Sigmoid colon (tissue), 6 donors: ENCODE measurements at regions not wholly inside any gene's neighbourhood (a gene's known extent, or its start where the extent isn't known, plus 50 kb on each side); places are given as distances from the start of the nearest gene placed in this dataset.

Experiments used
- DNase-seq: peaks from one replicate; pipeline ENCODE4 v3.0.0-alpha.2; 2019
- H3K27ac ChIP-seq, 4 donors: fragments of 200-600 bp; sonication (generic); one replicate each; pipeline ENCODE4 v1.5.1; 2016 to 2019; ENCODE audit warnings: mild to moderate bottlenecking in 1 of 4
- H3K27me3 ChIP-seq, 3 donors: fragments of 200-600 bp; sonication (generic); one replicate each; pipeline ENCODE4 v1.5.1; 2019; ENCODE audit warnings: mild to moderate bottlenecking in 1 of 3
- H3K36me3 ChIP-seq, 4 donors: fragments of 200-600 bp; sonication (generic); one replicate each; pipeline ENCODE4 v1.5.1; 2016 to 2019
- H3K4me1 ChIP-seq, 4 donors: fragments of 200-600 bp; sonication (generic); one replicate each; pipeline ENCODE4 v1.5.1; 2017 to 2019
- H3K4me3 ChIP-seq, 4 donors: fragments of 200-600 bp; sonication (generic); one replicate each; pipeline ENCODE4 v1.5.1; 2017 to 2019; ENCODE audit warnings: mild to moderate bottlenecking in 2 of 4, moderate library complexity in 1 of 4
- H3K9me3 ChIP-seq, 4 donors: fragments of 200-600 bp in 3 of 4; sonication (generic) in 3 of 4; one replicate each; pipeline versions ENCODE4 v1.5.1 to v1.6.1; 2013 to 2019
- CTCF ChIP-seq, 4 experiments: fragments of 450-650 bp in 3 of 4; fragments of 200-600 bp in 1 of 4; IDR thresholded peaks; one replicate each; pipeline ENCODE4 v1.5.1; 2016 to 2019; ENCODE audit warnings: antibody characterized with exemption in 4 of 4, mild to moderate bottlenecking in 3 of 4, moderate library complexity in 2 of 4
- EP300 ChIP-seq, 4 donors: sonication (generic); formaldehyde crosslinking; IDR thresholded peaks; one replicate each; pipeline ENCODE4 v1.6.1; 2017; ENCODE audit warnings: antibody characterized with exemption in 4 of 4
- POLR2A ChIP-seq, 2 donors: fragments of 450-650 bp; IDR thresholded peaks; one replicate each; pipeline ENCODE4 v1.6.1; 2016; ENCODE audit warnings: antibody characterized with exemption in 2 of 2, mild to moderate bottlenecking in 2 of 2, moderate library complexity in 2 of 2
- POLR2AphosphoS5 ChIP-seq, 4 donors: sonication (generic); formaldehyde crosslinking; IDR thresholded peaks; one replicate each; pipeline ENCODE4 v1.6.1; 2017; ENCODE audit warnings: antibody characterized with exemption in 4 of 4
- WGBS, 2 donors: extraction: QIAGEN DNeasy Blood & Tissue Kit; methylation state at CpG; one replicate each; pipeline ENCODE4 v1.1.7; 2013; 5-methylcytosine and 5-hydroxymethylcytosine counted together
- intact Hi-C: fragments of 100-400 bp; cut with DNase I; formaldehyde crosslinking; loops from one replicate; pipeline ENCODE4 v1.15.1; 2023
- donor health status: healthy with polysubstance abuse.
- donor health status: healthy.

GRCh38 chr11:127247261-127247851, 246.8 kb upstream of the KIRREL3 start:
- Histone ChIP-seq H3K4me1 (no peaks in the 10 kb centered on the region), H3K27me3 (no peaks in the 10 kb centered on the region), H3K36me3 (no peaks in the 10 kb centered on the region), H3K27ac (no peak overlapping the region), H3K9me3 (no peaks in the 10 kb centered on the region), H3K4me3 (no peak overlapping the region)
- intact Hi-C loops = no loop called here
- TF ChIP-seq POLR2A (IDR thresholded peaks at IDR 0.05) (no peak), POLR2AphosphoS5 (IDR thresholded peaks at IDR 0.05) (no peak), CTCF (IDR thresholded peaks at IDR 0.05) (no peak), EP300 (IDR thresholded peaks at IDR 0.05) (no peak)
- 33 to 68% methylated on average over 7 of the region's 7 CpGs for WGBS, 2 donors
- no peak for DNase-seq

- no peak for DNase-seq
- no peaks in the 10 kb centered on the region for H3K4me1 ChIP-seq
- no peak overlapping the region for H3K27ac ChIP-seq
- no peak overlapping the region for H3K4me3 ChIP-seq
- intact Hi-C loops = no loop called here
- no peaks in the 10 kb centered on the region for H3K9me3 ChIP-seq
- H3K36me3 ChIP-seq = no peaks in the 10 kb centered on the region
- WGBS, 2 donors = 56 to 79% methylated on average over 2 of the region's 2 CpGs
- TF ChIP-seq POLR2A (IDR thresholded peaks at IDR 0.05) = no peak
- no peak for TF ChIP-seq POLR2AphosphoS5 (IDR thresholded peaks at IDR 0.05)
- no peak for TF ChIP-seq CTCF (IDR thresholded peaks at IDR 0.05)
- no peak for TF ChIP-seq EP300 (IDR thresholded peaks at IDR 0.05)
- H3K27me3 ChIP-seq = no peaks in the 10 kb centered on the region
Observed at GRCh38 chr11:127242676-127243075, 242.1 kb upstream of the KIRREL3 start.

GRCh38 chr11:127238321-127238720, 237.8 kb upstream of the KIRREL3 start:
- Histone ChIP-seq H3K9me3 (no peaks in the 10 kb centered on the region), H3K4me3 (no peak overlapping the region), H3K27me3 (no peaks in the 10 kb centered on the region), H3K27ac (no peak overlapping the region), H3K4me1 (no peaks in the 10 kb centered on the region), H3K36me3 (no peaks in the 10 kb centered on the region)
- WGBS, 2 donors = 85 to 92% methylated on average over 4 of the region's 4 CpGs
- intact Hi-C loops = no loop called here
- no peak for TF ChIP-seq POLR2A (IDR thresholded peaks at IDR 0.05)
- TF ChIP-seq POLR2AphosphoS5 (IDR thresholded peaks at IDR 0.05) = no peak
- TF ChIP-seq CTCF (IDR thresholded peaks at IDR 0.05) = no peak
- TF ChIP-seq EP300 (IDR thresholded peaks at IDR 0.05) = no peak
- no peak for DNase-seq

GRCh38 chr11:127236776-127237175, 236.2 kb upstream of the KIRREL3 start:
- no peaks in the 10 kb centered on the region for H3K36me3 ChIP-seq
- no peak for DNase-seq
- no peak overlapping the region for H3K27ac ChIP-seq
- intact Hi-C loops = no loop called here
- WGBS, 2 donors = 83 to 87% methylated on average over 1 of the region's 1 CpG
- H3K4me1 ChIP-seq = no peaks in the 10 kb centered on the region
- H3K27me3 ChIP-seq = no peaks in the 10 kb centered on the region
- H3K9me3 ChIP-seq = no peaks in the 10 kb centered on the region
- H3K4me3 ChIP-seq = no peak overlapping the region
- no peak for TF ChIP-seq POLR2AphosphoS5 (IDR thresholded peaks at IDR 0.05)
- no peak for TF ChIP-seq EP300 (IDR thresholded peaks at IDR 0.05)
- TF ChIP-seq POLR2A (IDR thresholded peaks at IDR 0.05) = no peak
- TF ChIP-seq CTCF (IDR thresholded peaks at IDR 0.05) = no peak

GRCh38 chr11:127233998-127234397, 233.4 kb upstream of the KIRREL3 start:
- Histone ChIP-seq H3K4me1 (no peaks in the 10 kb centered on the region), H3K4me3 (no peak overlapping the region), H3K27me3 (no peaks in the 10 kb centered on the region), H3K27ac (no peak overlapping the region), H3K36me3 (no peaks in the 10 kb centered on the region), H3K9me3 (no peaks in the 10 kb centered on the region)
- DNase-seq = no peak
- WGBS, 2 donors = 37 to 46% methylated on average over 3 of the region's 3 CpGs
- TF ChIP-seq POLR2AphosphoS5 (IDR thresholded peaks at IDR 0.05) (no peak), POLR2A (IDR thresholded peaks at IDR 0.05) (no peak), EP300 (IDR thresholded peaks at IDR 0.05) (no peak), CTCF (IDR thresholded peaks at IDR 0.05) (no peak)
- intact Hi-C loops = no loop called here
